Ishikawa (cell line): ENCODE measurements at regions not wholly inside any gene's neighbourhood (a gene's known extent, or its start where the extent isn't known, plus 50 kb on each side); places are given as distances from the start of the nearest gene placed in this dataset.

ENCODE experiments used
- CEBPB ChIP-seq: IDR thresholded peaks from 2 replicates; pipeline ENCODE4 v1.6.1; 2012
- CREB1 ChIP-seq: IDR thresholded peaks from 2 replicates; pipeline ENCODE4 v1.6.1; 2012; ENCODE audit warnings: low read depth
- EGR1 ChIP-seq: IDR thresholded peaks from 2 replicates; pipeline ENCODE4 v1.6.1; 2012
- EP300 ChIP-seq: IDR thresholded peaks from 2 replicates; pipeline ENCODE4 v1.6.1; 2012; ENCODE audit warnings: borderline replicate concordance
- FOXM1 ChIP-seq: IDR thresholded peaks from 2 replicates; pipeline ENCODE4 v1.6.1; 2012; ENCODE audit warnings: low read depth, borderline replicate concordance
- NFIC ChIP-seq: IDR thresholded peaks from 2 replicates; pipeline ENCODE4 v1.6.1; 2012
- RAD21 ChIP-seq: IDR thresholded peaks from 2 replicates; pipeline ENCODE4 v1.6.1; 2012; ENCODE audit warnings: low read depth
- REST ChIP-seq: IDR thresholded peaks from 2 replicates; pipeline ENCODE4 v1.6.1; 2012; ENCODE audit warnings: low read depth, mild to moderate bottlenecking
- TAF1 ChIP-seq: IDR thresholded peaks from 2 replicates; pipeline ENCODE4 v1.6.1; 2012; ENCODE audit warnings: low read depth, mild to moderate bottlenecking
- TCF12 ChIP-seq: IDR thresholded peaks from 2 replicates; pipeline ENCODE4 v1.6.1; 2012; ENCODE audit warnings: low read depth
- TEAD4 ChIP-seq: IDR thresholded peaks from 2 replicates; pipeline ENCODE4 v1.6.1; 2012
- YY1 ChIP-seq: IDR thresholded peaks from 2 replicates; pipeline ENCODE4 v1.6.1; 2012; ENCODE audit warnings: low read depth
- ZBTB7A ChIP-seq: IDR thresholded peaks from 2 replicates; pipeline ENCODE4 v1.6.1; 2012; ENCODE audit warnings: low read depth
- TF ChIP-seq, protein P1 (sequence below): IDR thresholded peaks from 2 replicates; pipeline ENCODE4 v1.6.1; 2012
- TF ChIP-seq, protein P2 (sequence below): IDR thresholded peaks from 2 replicates; pipeline ENCODE4 v1.6.1; 2012

GRCh38 chr3:23117856-23118255 is 85.3 kb upstream of the UBE2E2 start:
- TF ChIP-seq TAF1 = no peak
- no peak for TF ChIP-seq YY1
- TF ChIP-seq CEBPB = no peak
- TF ChIP-seq, protein P1, sequence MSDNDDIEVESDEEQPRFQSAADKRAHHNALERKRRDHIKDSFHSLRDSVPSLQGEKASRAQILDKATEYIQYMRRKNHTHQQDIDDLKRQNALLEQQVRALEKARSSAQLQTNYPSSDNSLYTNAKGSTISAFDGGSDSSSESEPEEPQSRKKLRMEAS = no peak
- TF ChIP-seq EP300 = no peak
- TF ChIP-seq NFIC = no peak
- TF ChIP-seq, protein P2, sequence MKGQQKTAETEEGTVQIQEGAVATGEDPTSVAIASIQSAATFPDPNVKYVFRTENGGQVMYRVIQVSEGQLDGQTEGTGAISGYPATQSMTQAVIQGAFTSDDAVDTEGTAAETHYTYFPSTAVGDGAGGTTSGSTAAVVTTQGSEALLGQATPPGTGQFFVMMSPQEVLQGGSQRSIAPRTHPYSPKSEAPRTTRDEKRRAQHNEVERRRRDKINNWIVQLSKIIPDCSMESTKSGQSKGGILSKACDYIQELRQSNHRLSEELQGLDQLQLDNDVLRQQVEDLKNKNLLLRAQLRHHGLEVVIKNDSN = no peak
- TF ChIP-seq REST = no peak
- no peak for TF ChIP-seq EGR1
- no peak for TF ChIP-seq FOXM1
- TF ChIP-seq ZBTB7A = no peak
- no peak for TF ChIP-seq TCF12
- TF ChIP-seq CREB1 = no peak
- no peak for TF ChIP-seq RAD21
- no peak for TF ChIP-seq TEAD4

GRCh38 chr3:23127196-23127595 is 75.9 kb upstream of the UBE2E2 start:
- no peak for TF ChIP-seq EP300

DNA sequence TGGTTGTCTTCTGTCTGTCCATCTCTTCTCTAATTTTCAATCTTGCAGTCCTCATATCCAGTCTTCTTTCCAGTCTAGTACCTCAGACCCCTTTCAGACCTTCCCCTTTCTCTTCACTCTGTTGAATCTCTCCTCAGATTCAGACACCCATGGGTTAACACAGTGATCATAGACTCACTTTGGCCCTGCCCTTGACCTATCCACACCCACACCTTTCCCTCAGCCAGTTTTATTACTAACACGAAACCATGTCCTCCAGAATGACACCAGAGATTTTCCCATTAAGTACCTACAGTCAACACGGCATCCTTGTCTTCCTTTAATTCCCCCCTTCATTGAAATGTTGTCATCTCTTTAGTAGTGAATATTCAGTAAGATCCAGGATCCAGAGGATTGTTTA is 74.5 kb upstream of the UBE2E2 start:
- TF ChIP-seq, protein P1 = no peak
- TF ChIP-seq EGR1 (no peak), YY1 (no peak), TAF1 (no peak), CREB1 (no peak), RAD21 (no peak), TEAD4 (no peak), CEBPB (no peak), EP300 (no peak), TCF12 (no peak), REST (no peak), NFIC (no peak), ZBTB7A (no peak), FOXM1 (no peak)
- TF ChIP-seq, protein P2 = no peak

DNA sequence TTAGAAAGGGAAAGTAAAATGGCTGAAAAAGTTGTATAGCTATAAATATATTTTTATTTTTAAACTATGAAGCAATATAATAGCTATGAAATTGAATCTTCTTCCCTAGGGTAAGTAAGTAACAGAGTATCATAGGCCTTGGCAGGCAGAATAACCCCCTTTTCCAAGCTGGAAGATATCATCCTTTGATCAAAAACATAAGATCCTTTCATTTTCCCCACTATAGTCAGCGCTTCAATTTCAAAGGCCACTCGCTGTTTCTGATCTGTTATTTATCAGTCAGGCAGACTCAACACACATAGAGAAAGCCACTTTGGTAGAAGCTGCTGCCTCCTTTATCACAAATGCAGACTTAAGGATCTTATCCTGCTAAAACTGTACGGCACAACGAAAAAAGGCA is 74.0 kb upstream of the UBE2E2 start:
- TF ChIP-seq EGR1 (no peak), YY1 (no peak)
- TF ChIP-seq, protein P1 = no peak

- TF ChIP-seq CEBPB (no peak), TCF12 (no peak), TEAD4 (no peak), ZBTB7A (no peak), EP300 (no peak), EGR1 (no peak), YY1 (no peak), FOXM1 (no peak), TAF1 (no peak), NFIC (no peak), RAD21 (no peak), CREB1 (no peak), REST (no peak)
- TF ChIP-seq, protein P1 = no peak
- TF ChIP-seq, protein P2 = no peak
These were observed 73.3 kb upstream of the UBE2E2 start for GRCh38 chr3:23129817-23130216.
